GM12873 (cell line): ENCODE measurements at regions not wholly inside any gene's neighbourhood (a gene's known extent, or its start where the extent isn't known, plus 50 kb on each side); places are given as distances from the start of the nearest gene placed in this dataset.

Source experiments
- CTCF ChIP-seq: IDR thresholded peaks from 2 replicates; pipeline ENCODE4 v1.5.1; 2012; ENCODE audit warnings: low read depth, mild to moderate bottlenecking, moderate library complexity, low read length, control low read depth; ENCODE audit not compliant: insufficient read depth; ENCODE audit errors: missing control alignments

- no peak for TF ChIP-seq CTCF
Measured at GRCh38 chr5:116942622-116943021, 368.0 kb upstream of the SEMA6A start.

- TF ChIP-seq CTCF = no peak
Measured at GRCh38 chr5:116939641-116940040, 365.0 kb upstream of the SEMA6A start.

- TF ChIP-seq CTCF = no peak
Measured at GRCh38 chr5:116938488-116938887, 363.9 kb upstream of the SEMA6A start.

GRCh38 chr5:116935561-116936162 lies 361.0 kb upstream of the SEMA6A start:
- no peak for TF ChIP-seq CTCF

GRCh38 chr5:116930616-116931015 lies 356.0 kb upstream of the SEMA6A start:
- TF ChIP-seq CTCF = no peak

- no peak for TF ChIP-seq CTCF
Measured at GRCh38 chr5:116923344-116923743, 348.7 kb upstream of the SEMA6A start.

- TF ChIP-seq CTCF = no peak
Measured at GRCh38 chr5:116922532-116922931, 347.9 kb upstream of the SEMA6A start.
